Osteocyte (in vitro differentiated cells): ENCODE measurements at regions not wholly inside any gene's neighbourhood (a gene's known extent, or its start where the extent isn't known, plus 50 kb on each side); places are given as distances from the start of the nearest gene placed in this dataset.

Experiments
- DNase-seq: peaks from one replicate; pipeline ENCODE4 v3.0.0; 2021; ENCODE audit warnings: mixed read lengths; ENCODE audit not compliant: unreplicated experiment; ENCODE audit errors: extremely low spot score
- H3K27ac Mint-ChIP-seq: one replicate; pipeline ENCODE4 v1.8.0; 2021; ENCODE audit warnings: mild to moderate bottlenecking, mixed read lengths; ENCODE audit not compliant: unreplicated experiment
- H3K27me3 Mint-ChIP-seq: one replicate; pipeline ENCODE4 v1.8.0; 2021; ENCODE audit warnings: mixed read lengths; ENCODE audit not compliant: unreplicated experiment
- H3K36me3 Mint-ChIP-seq: one replicate; pipeline ENCODE4 v1.8.0; 2021; ENCODE audit warnings: mixed read lengths; ENCODE audit not compliant: unreplicated experiment
- H3K4me1 Mint-ChIP-seq: one replicate; pipeline ENCODE4 v1.8.0; 2021; ENCODE audit warnings: mixed read lengths; ENCODE audit not compliant: unreplicated experiment
- H3K4me3 Mint-ChIP-seq: one replicate; pipeline ENCODE4 v1.8.0; 2021; ENCODE audit warnings: mild to moderate bottlenecking, moderate library complexity, mixed read lengths; ENCODE audit not compliant: unreplicated experiment
- H3K9me3 Mint-ChIP-seq: one replicate; pipeline ENCODE4 v1.8.0; 2021; ENCODE audit warnings: mixed read lengths; ENCODE audit not compliant: unreplicated experiment
- TF ChIP-seq, protein P1 (sequence below): fragments of 200-600 bp; sonication (generic); IDR thresholded peaks from 2 replicates; pipeline ENCODE4 v1.5.0; 2021; ENCODE audit warnings: antibody characterized with exemption, mild to moderate bottlenecking, moderate library complexity

DNA sequence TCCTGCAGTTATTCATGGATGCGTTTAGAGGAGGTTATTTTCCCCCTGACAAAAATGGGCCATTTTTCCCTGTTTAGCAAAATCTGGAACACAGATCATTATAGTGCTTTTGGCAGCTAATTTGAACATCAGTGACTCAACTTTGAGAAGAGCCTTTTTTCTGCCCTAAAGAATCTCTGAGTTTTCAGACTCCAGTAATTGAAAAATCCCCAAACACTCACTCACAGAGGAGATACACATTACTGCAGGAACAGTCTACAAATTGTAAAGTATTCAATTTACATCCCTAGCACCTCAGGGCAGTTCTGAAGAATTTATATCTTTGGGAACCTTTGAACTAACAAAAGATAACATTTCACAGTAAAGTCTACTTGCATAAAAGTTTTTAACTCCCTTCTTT is 966.6 kb upstream of the SLC35B3 start:
- no peak overlapping the region for H3K27ac Mint-ChIP-seq
- H3K27me3 Mint-ChIP-seq, result no peaks in the 10 kb centered on the region
- H3K4me1 Mint-ChIP-seq, result peaks cover 13% of the 10 kb centered on the region
- DNase-seq, result no peak
- TF ChIP-seq, protein P1, sequence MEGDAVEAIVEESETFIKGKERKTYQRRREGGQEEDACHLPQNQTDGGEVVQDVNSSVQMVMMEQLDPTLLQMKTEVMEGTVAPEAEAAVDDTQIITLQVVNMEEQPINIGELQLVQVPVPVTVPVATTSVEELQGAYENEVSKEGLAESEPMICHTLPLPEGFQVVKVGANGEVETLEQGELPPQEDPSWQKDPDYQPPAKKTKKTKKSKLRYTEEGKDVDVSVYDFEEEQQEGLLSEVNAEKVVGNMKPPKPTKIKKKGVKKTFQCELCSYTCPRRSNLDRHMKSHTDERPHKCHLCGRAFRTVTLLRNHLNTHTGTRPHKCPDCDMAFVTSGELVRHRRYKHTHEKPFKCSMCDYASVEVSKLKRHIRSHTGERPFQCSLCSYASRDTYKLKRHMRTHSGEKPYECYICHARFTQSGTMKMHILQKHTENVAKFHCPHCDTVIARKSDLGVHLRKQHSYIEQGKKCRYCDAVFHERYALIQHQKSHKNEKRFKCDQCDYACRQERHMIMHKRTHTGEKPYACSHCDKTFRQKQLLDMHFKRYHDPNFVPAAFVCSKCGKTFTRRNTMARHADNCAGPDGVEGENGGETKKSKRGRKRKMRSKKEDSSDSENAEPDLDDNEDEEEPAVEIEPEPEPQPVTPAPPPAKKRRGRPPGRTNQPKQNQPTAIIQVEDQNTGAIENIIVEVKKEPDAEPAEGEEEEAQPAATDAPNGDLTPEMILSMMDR, result no peak
- no peak overlapping the region for H3K4me3 Mint-ChIP-seq
- peaks cover 3% of the 10 kb centered on the region for H3K9me3 Mint-ChIP-seq
- no peaks in the 10 kb centered on the region for H3K36me3 Mint-ChIP-seq

DNA sequence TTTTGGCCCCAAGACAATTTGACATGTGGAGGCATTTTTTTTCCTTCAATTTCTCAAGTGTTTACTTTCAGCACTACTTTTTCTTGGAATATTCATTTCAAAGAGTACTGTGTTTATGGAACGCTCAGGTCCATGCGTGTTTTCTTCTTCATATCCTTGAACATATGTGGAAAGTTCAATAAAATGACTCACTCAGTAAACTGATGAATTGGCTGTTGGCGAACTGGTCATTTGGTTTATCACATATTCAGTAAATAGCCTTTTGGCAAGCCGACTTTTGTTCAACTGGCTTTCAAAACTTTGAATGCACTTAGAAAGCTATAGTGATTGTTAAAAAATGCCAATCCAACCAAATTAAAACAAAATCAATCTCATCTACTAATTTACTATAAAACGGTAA is 964.6 kb upstream of the SLC35B3 start:
- Mint-ChIP-seq H3K27me3 (no peaks in the 10 kb centered on the region), H3K36me3 (no peaks in the 10 kb centered on the region), H3K4me3 (no peak overlapping the region), H3K9me3 (no peaks in the 10 kb centered on the region), H3K4me1 (peaks cover 7% of the 10 kb centered on the region), H3K27ac (no peak overlapping the region)
- DNase-seq, result no peak
- TF ChIP-seq, protein P1, result no peak

DNA sequence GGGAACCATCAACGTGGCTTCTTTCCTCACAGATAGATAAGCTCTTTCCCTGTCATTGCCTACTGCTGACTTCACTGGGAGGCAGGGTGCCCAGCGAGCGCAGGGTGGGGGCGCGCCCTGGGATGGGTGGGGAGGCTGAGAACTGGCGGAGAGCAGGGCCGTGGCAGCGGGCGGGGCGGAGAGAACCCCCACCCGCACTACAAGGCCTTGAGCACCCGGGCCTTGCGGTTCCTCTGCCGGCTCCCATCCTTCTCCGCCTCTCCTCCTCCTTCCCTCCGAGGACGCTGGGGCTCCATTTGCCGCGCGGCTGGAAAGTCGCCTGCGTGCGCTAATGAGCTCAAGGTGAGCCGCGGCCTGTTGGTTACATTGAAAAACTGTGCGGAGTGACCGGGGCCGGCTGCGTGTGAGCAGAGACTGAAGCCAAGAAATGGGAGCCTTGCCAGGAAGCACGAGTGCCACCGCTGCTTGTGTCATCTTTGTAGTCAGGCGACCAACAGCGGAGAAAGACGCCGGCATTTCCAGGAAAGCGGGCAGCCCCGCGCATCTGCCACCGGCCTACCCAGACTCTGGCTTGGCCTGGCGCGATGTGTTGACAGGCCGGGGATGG is 963.5 kb upstream of the SLC35B3 start:
- no peak for DNase-seq
- no peaks in the 10 kb centered on the region for H3K36me3 Mint-ChIP-seq
- H3K9me3 Mint-ChIP-seq, result no peaks in the 10 kb centered on the region
- TF ChIP-seq, protein P1, result no peak
- H3K27ac Mint-ChIP-seq, result no peak overlapping the region
- H3K4me3 Mint-ChIP-seq, result no peak overlapping the region
- H3K27me3 Mint-ChIP-seq, result no peaks in the 10 kb centered on the region
- peaks cover 4% of the 10 kb centered on the region for H3K4me1 Mint-ChIP-seq

DNA sequence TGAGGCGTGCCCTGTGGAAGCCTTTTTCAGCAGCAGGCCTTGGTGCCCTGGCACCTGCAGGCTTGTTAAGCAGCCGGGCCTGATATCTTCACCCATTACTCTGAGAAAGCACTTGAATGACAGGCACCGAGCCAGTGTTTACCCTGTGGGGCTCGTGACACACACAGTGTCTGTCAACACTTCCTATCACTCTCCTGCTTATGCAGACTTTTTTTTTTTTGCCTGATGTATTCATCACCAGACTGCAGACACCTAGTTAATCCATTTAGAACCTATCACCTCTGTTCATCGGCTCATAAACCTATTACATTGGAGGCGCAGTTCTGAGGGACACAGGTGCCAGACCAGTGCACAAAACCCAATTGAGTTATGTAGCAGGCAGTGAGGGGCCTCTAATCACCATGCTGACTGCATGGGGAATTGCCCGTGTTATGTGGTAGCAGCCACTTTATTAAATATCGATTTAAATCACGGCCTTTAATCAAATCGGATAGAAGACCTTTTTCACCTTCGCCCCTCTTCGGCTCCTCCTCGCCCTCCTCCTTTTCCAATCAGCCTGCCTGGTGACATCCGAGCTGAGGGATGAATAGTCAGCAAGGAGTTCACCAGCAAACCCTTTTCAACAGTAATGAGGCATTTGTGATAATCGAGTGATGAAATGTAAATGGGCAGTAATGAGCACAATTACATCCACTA is 962.9 kb upstream of the SLC35B3 start:
- DNase-seq, result no peak
- TF ChIP-seq, protein P1, result no peak
- Mint-ChIP-seq H3K4me3 (no peak overlapping the region), H3K27me3 (no peaks in the 10 kb centered on the region), H3K36me3 (no peaks in the 10 kb centered on the region), H3K4me1 (peaks cover 4% of the 10 kb centered on the region), H3K9me3 (no peaks in the 10 kb centered on the region), H3K27ac (no peak overlapping the region)

DNA sequence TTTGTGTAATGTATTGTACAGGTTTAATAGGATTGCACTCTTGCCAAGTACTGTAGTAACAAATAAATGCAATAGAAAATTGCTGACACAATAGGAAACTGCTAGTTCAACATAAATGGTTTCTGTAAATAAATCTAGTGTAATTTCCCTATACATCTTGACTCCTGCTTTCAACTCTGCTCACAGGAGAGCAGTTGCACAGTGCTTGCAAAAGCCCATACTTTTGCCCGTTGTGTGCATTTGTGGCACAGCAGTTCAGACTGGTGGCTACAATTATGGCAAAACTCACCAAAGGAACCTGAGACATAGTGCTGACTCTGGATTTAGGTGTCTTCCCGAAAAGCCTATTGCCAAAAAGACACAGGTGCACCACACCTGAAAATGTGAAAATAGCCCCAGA is 953.3 kb upstream of the SLC35B3 start:
- H3K4me1 Mint-ChIP-seq, result no peaks in the 10 kb centered on the region
- no peaks in the 10 kb centered on the region for H3K9me3 Mint-ChIP-seq
- DNase-seq, result no peak
- TF ChIP-seq, protein P1, result no peak
- no peak overlapping the region for H3K27ac Mint-ChIP-seq
- H3K36me3 Mint-ChIP-seq, result no peaks in the 10 kb centered on the region
- no peaks in the 10 kb centered on the region for H3K27me3 Mint-ChIP-seq
- H3K4me3 Mint-ChIP-seq, result no peak overlapping the region
